ENCODE measurements at regions not wholly inside any gene's neighbourhood (a gene's known extent, or its start where the extent isn't known, plus 50 kb on each side); places are given as distances from the start of the nearest gene placed in this dataset.

DNA sequence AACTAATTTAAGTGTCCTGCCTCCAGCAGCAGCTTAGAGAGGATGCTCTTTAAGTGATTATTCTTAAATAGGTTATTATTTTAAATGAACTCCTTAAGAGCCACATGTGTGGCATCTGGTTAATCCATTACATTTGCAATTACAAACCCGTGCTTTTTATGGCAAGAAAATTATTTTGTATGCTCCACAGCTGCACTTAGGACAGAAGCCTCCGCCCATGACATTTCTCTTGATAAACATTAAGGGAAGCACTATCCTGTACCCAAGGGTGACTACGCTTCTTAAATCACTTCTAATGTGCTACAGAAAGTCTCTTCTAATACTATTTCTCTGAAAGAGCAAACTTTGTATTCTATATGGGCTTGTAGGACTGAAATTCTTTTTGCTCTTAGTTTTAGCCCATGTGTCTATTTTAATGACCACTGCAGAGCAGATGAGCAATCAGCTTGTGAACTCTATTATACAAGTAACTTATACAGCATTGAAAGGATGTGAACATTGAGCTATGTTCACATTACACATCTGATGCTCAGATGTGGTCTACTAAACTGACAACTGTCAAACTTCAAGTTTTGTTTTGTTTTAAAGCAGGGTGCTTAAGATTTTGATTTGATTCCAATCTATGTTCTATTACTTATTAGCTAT is 223.4 kb downstream of the COX7C start:
- TF ChIP-seq POLR2A (IDR thresholded peaks at IDR 0.05) (no peak), POLR2AphosphoS5 (IDR thresholded peaks at IDR 0.05) (no peak)
- TF ChIP-seq, protein P1, sequence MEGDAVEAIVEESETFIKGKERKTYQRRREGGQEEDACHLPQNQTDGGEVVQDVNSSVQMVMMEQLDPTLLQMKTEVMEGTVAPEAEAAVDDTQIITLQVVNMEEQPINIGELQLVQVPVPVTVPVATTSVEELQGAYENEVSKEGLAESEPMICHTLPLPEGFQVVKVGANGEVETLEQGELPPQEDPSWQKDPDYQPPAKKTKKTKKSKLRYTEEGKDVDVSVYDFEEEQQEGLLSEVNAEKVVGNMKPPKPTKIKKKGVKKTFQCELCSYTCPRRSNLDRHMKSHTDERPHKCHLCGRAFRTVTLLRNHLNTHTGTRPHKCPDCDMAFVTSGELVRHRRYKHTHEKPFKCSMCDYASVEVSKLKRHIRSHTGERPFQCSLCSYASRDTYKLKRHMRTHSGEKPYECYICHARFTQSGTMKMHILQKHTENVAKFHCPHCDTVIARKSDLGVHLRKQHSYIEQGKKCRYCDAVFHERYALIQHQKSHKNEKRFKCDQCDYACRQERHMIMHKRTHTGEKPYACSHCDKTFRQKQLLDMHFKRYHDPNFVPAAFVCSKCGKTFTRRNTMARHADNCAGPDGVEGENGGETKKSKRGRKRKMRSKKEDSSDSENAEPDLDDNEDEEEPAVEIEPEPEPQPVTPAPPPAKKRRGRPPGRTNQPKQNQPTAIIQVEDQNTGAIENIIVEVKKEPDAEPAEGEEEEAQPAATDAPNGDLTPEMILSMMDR (IDR thresholded peaks at IDR 0.05): no peak

All from breast epithelium (tissue), 3 donors.